Epidermal melanocyte (primary cell): ENCODE measurements at regions not wholly inside any gene's neighbourhood (a gene's known extent, or its start where the extent isn't known, plus 50 kb on each side); places are given as distances from the start of the nearest gene placed in this dataset.

Experiments
- DNase-seq: peaks from one replicate; pipeline ENCODE4 v3.0.0; 2011; ENCODE audit warnings: low spot score; ENCODE audit not compliant: insufficient read length

DNA sequence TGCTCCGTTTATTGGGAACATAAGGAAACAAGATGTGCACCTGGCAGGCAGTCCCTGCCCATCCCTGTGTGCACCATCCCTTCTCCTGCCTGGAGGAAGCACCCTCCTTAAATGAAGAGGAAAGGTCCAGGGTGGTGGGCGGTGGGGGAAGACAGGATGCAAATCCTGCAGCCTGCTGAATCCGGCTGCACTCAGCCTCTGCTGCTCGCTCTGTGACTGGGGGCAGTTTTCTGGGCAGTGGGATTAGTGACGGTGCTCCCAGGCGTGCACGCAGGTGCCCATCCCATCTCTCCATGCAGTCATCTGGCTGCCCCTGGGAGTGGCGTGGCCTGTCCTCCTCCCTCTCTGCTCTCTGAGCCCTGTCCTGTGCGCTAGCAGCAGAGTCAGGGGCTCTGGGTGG is 371.3 kb upstream of the MYT1L start:
- no peak for DNase-seq

DNA sequence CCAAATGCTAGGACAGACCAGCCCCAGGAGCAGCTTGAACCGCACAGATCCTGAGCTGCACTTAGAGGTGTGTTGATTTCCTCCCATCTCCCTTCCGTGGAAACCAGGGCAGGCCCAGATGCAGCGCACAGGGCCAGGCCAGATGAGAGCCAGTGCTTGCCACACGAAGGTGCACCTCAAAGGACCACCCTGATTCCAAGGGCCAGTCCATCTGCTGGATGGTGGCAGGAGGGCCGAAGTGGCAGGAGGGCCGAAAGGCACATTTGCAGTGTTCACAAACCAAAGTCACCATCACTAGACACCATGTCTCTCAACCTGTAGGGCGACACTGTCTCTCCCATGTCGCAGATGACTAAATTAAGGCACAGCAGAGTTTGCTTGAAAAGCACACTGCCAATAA is 370.7 kb upstream of the MYT1L start:
- DNase-seq = no peak

DNA sequence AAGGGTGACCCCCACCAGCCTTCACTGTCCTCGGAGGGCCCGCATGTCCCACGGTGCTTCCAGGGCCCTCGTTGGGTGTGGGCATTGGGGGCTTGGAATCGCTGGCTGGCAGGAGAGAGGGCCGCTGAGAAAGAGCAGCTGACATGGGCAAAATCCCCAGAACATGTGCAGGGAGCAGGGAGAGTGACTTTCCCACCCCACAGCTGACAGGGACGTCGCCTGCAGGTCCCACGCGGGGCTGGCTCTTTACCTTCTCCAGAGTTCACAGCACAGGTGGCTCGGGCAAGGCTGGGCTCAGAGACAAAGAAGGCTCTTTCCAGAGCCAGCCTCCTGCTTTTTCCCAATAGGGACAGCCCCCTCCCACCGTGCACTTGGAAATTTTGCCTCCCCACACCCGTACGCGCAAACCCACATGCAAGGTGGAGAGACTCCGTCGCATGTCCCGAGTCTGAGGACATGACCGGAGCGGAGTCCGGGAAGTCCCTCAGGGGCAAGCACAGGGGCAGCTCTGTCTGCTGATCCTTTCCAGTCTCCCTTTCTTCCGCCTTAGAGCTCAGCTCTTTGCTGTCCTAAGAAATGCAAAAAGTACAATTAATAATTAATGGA is 370.2 kb upstream of the MYT1L start:
- no peak for DNase-seq

DNA sequence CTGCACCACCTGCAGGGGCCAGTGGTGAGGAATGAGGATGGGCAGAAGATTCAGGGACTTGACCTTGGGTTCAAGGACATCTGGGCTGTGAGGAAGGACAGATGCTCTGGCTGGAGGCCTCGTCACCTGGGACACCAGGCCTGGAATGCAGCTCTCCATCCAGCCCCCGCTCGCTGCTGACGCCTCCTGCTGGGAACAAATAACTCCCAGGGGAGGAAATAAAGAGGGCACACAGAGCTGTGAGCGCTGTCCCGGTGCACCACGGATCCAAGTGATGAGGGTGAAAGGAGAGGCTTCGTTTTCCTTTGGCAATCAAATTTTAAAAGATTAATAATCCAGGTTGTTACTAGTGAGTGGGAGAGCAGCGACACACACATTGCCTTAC is 368.0 kb upstream of the MYT1L start:
- DNase-seq = no peak

DNA sequence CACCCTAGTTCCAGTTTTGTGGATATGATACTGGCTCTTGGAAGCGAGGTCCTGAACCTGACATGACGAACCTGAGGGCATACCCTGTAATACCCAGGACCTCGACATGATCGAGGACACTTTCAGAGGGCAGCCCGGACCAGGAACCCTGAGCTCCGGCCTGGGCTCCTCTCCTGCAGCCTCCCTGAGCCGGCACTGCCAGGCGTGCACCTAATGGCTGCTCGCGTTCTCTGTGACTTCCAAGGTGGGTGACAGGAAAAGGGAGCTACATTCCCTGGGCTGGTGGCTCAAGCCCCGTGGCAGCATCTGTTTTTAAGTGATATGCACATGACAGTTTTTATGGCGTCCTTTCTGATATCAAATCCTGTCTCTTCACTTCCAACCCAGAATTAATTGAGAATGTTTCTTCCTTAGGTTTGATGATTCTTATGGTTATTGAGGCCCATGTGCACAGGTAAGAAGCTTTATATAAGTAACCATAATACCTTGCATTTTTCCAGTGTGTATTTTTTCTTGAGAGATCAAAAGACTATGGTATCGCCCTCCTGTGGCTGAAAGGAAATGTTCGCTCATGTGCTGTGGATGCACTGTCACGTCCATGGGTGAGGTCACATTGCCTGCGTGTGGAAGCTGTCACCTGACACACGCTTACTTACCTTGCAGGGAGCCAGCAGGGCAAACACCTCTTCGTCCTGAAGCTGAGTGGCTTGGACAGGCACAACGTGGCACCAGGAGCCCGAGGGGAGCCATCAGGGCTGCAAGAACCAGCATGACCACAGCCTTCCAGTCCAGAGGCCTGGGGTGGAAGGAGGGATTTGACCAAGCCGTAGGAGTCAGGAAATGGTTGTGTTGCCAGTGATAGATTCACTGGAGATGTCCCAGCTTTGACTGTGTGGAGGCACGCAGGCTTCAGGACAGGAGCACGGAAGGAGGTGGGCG is 367.4 kb upstream of the MYT1L start:
- no peak for DNase-seq

DNA sequence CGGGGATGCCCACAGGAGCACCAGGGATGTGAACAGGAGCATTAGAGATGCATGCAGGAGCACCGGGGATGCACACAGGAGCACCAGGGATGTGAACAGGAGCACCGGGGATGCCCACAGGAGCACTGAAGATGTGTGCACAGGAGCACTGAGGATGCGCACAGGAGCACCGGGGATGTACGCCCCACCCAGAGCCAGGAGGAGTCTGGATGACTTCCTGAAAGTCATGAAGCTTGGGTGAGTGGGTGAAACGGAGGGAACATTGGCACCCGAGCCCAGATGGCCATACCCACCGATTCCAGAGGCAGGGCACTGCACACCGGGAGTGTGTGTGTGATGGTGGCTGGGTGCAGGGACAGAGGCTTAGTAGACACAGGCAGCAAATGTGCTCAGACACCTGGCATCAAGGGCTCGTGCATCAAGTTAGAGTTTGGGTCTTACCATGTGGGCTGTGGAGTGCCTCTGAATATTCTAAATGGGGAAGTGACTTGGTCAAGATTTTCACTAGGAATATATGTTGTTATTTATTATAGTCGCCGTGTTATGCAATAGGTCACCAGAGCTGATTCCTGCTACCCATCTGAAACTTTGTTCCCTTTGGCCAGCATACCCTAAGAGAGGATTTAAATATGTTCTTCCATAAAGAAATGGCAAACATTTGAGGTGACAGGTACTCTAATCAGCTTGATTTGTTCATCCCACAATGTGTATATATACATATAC is 365.8 kb upstream of the MYT1L start:
- no peak for DNase-seq

DNA sequence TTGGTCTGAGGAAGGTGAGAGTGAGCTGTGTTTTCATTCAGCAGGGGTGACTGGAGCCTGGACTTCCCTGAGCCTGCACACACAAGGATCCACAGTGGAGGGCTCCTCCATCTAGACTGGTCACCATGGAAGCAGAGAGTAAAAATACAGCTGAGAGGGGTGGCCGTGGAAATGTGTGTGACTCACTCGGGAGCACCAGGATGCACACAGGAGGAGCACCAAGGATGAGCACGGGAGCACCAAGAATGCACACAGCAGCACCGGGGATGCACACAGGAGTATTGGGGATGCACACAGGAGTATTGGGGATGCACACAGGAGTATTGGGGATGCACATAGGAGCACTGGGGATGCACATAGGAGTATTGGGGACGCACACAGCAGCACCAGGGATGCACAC is 365.2 kb upstream of the MYT1L start:
- DNase-seq = no peak

DNA sequence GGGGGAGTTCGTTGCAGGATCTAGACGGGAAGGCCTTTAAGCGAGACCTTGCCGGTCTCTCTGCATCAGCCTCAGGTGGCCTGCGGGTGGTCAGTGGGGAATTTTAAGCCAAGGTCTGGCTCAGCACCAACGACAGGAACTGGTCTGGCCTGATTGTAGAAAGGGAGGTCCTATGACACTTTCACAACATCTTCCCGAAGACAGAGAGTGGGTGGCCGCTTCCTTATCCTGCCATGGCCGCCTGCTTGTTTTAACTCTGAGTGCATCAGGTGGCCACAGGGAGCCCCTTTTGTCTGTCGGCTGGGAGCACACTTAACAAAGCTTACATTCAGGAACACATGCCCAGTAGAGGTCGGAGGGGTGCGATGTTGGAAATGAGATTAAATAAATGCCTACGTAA is 363.7 kb upstream of the MYT1L start:
- DNase-seq = no peak

DNA sequence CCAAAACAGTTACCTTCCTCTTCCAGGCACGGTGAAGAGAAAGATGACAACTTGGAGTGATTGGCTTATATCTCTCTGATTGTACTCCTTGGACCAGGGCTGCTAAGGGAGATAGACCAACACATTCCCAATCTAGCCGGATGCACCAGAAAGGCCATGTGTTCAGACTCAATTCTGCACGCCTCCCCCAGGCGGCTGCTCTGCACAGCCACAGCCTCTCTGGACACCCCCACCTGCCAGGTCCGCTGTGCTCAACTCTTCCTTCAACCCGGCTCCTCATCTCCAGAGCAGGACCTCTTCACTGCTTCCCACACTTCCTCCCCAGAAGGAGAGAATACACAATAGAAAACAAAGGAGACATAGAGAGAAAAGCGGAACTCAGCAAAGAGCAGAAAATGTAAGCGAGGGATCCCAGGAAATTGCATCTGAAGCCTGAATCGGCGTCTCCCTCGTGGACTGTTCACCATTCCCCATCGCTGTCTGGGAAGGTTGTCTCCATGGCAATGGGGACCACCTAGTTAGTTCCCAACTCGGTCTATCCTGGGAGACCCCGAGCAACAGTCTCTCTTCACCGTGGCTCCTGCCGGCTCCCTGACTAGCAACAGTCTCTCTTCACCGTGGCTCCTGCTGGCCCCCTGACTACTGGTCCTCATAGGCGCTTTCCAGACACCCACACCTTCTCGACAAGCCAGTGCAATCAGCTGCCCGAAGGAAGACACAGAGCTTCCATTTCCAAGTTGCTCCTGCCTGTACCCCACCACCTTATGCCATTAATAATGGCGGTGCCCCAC is 361.7 kb upstream of the MYT1L start:
- DNase-seq = no peak

DNA sequence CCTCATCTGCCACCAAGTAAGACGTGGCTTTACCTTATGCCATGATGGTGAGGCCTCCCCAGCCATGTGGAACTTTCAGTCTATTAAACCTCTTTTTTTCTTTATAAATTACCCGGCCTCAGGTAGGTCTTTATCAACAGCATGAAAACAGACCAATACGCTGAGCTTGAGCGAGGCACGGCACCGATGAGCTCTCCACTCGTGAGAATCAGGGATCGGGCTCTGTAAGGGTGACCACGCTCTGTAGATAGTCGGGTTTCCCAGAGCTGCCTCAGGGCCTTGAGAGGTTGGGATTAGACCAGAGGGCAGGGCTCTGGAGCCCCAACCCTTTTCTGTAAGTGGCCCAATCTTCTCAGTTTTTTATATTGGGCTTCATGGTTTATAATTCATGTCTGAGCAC is 360.3 kb upstream of the MYT1L start:
- DNase-seq = no peak

DNA sequence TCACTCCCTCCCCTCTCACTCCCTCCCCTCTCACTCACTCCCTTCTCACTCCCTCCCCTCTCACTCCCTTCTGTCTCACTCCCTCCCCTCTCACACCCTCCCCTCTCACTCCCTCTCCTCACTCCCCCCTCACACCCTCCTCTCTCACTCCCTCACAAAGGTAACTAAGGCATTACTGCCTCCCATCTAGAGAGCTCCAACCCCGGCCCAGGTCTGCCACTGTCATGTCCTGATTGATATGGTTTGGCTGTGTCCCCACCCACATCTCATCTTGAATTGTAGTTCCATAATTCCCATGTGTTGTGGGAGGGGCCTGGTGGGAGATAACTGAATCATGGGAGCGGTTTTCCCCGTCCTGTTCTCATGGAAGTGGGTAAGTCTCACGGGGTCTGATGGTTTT is 359.9 kb upstream of the MYT1L start:
- no peak for DNase-seq

DNA sequence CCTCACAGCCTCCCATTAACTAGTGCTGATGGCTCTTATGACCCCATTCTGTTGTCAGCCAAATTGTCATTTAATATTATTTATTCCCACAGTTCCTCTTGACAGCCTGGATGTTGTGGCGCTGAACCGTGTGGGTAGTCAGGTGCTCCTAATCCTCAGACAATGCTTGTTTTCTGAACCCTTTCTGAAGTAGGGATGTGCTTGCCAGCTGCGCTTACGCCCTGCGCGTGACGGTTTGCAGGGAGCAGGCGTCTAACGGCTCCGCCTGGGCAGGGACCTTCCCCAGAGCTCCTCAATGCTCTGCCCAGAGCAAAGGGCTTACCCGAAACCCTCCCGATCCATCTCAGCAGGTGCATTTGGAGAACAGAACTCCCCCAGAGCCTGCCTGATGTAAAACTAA is 358.2 kb upstream of the MYT1L start:
- DNase-seq = no peak

DNA sequence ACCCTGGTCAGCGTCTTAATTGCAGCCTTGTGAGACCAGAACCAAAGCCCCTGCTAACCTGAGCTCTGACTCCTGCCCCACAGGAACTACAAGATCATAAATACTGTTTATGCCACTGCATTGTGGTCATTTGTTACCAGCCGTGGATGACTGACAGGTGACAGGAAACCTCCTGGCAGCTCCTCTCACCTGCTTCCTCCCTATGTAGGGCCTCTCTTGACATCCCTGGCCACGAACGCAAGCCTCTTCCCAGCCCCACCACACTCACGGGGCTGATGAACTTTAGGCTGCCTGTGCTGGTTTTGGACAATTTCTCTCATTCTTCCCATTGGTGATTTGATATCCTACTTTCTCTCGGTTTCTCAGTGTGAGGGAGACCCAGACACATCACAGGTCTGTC is 357.2 kb upstream of the MYT1L start:
- no peak for DNase-seq

DNA sequence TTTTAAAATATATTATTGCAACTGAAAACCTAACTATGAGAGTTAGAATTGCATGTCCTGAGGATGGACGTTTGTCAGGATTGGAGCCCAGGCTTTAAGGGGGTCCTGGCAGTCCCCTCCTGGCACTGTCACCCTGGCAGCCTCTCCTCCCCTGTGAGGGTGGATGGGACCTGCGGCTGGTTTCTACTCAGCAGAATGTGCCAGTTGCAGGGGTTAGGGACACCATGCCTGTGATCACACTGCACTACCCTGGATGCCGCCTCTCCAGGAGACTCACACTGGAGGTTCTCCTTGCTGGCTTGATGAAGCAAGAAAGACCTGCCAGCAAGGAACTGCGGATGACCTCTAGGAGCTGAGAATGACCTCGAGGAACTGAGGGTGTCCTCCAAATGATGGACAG is 356.7 kb upstream of the MYT1L start:
- DNase-seq = no peak

DNA sequence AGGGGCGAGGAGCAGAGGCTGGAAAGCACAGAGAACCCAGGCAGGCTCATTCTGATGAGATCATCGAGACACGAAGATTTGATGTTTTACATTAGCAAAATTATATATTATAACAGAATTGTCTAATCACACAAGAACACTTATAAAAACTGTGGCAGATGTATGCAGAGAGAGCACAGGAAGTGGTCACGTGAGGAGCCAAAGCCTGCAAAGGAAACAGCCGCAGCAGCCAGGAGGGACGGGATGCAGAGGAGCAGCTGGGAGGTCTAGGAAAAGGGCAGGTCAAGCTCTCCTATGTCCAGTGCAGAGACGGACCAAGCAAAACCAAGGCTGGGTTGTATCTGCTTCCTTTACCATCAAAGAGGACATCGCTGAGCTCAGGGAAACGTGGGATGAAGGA is 355.1 kb upstream of the MYT1L start:
- DNase-seq = no peak

DNA sequence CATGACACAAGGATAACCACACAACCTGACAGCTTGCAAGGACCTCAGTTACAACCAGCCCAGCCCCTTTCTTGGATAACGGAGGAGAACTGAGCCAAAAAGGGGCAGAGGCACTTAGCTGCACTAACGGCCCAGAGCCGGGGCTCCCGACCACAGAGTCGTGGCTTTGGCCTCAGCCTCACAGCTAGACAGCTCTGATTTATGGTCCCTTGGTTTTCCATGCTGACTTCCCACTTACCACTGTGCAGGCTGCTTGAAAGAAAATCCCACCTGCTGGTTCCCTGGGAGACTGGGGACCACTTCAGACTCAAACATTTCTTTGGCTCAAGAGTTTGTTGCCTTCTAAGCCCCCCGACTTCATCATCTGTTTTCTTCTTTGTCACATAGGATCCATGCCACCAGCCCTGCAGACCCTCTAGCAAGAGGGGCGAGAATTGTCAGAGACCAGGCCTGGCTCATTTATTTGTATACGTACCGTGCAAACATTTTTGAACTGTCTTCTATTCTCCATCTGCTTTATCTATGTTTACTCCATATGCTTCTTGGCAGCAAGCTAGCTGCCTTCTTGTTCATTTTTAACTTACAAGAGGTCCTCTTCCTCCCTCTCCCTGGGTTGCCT is 352.6 kb upstream of the MYT1L start:
- DNase-seq = no peak

DNA sequence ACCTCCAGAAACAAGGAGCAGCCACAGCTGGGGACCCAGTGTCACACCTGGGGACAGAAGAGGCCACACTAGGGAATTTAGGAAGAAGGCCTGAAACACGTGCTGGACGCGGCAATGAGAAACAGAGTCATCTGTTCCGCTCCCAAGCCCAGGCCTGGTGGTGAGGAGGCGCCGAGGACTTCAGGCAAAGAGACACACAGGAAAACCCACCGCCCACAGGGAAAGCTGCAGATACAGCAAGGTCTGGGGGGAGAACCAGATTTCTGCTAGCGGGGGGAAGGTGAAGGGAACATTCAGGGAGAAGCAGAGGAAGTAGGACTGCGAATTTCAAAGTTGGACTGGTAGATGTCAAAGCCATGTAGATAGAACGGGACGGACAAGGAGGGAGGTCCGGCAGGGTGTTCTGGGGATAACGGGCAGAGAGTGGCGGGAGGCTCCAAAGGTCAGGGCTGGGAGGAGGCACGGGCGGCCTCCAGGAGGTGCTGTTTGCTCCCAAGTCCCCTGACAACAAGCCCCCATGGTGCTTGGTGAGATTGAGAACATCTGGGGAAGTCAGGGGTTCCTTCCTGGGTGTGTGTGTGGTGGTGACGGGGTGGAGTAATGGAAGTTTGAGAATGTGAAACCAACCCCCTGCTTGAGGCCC is 351.7 kb upstream of the MYT1L start:
- DNase-seq = no peak

DNA sequence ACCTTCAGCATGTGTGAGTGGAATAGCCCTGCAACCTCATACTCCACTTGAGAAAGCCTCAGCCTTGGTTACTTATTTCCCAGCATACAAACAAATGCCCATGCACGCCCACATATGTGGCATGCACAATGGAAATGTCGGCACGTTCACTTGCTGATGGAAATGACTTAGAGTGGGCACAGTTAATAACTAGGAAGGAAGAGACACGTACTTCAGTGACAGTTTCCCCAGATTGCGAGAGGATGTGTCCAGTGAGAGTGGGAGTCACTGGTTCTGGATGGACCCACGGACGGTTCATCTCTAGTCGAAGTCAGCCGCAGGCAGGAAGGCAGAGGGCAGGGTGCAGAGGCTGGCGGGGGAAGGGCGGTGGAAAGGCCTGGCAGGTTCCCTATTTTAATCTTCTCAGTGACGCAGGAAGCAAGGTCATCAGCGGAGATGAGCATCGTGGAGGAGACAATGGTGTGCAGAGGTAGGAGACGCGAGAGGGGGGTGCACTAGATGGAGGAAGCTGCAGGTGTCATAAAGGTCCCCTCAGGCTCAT is 350.7 kb upstream of the MYT1L start:
- no peak for DNase-seq

DNA sequence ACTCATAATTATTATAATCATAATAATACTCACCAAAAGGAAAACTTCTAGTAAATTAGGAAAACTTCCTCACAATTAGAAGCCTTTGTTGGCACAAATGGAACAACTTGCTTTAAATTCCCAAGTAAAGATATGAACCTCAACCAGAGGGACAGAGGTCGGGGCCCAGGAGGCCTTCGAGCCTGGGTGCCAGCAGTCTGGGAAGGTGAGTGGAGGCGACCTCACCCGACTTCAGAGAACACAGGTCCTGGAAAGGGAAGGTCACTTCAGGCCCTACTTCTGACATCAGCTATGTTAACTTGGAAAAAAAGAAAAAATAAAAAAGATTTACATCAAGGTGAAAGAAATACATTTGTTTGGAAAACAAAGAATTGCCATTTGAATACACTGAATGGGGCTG is 350.0 kb upstream of the MYT1L start:
- no peak for DNase-seq

DNA sequence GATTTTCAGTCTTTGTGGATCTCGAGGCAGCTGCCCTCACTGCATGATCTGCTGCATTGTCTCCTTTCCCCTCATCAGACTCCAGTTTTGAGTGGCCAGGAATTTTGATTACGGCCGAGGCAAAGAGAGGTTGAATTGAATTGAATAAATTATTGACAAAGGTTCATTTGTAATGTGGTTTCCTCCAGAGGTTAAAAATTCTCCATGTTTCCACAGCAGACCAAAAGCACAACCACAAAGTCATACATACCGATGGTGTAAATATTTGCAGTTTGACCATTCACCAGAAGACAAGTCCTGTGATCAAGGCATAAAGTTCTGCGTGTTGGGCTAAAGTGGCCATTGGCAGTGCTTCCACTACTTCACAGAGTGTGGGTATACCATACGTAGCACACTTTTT is 343.8 kb upstream of the MYT1L start:
- DNase-seq = no peak
